ENCODE measurements at regions not wholly inside any gene's neighbourhood (a gene's known extent, or its start where the extent isn't known, plus 50 kb on each side); places are given as distances from the start of the nearest gene placed in this dataset.
A peak's percentile ranks its signal among the peaks of the same experiment; 100 is the strongest.

DNA sequence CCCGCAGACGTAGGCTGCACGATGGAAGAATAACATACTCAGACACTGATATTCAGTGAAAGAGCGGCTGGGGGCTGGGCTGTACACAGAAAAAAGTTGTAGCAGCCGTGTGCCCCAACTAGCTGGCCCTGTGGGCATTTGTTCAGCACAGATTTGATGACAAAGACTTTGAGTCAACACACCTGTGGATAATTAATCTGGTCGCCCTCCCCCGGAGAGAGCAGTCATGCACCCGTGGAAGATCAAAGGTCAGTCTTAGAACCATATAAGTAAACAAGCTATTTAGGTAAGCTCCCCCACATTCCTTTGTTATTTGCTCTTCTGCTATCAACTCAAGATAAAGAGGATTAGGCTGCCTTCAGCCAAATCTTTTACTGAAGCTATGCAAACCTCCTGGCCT is 148.4 kb upstream of the HMCN1 start (continued):
- TF ChIP-seq ZNF605 (CRISPR knock-in tag; IDR thresholded peaks at IDR 0.05), result no peak
- no peak for TF ChIP-seq ZNF674 (CRISPR knock-in tag; IDR thresholded peaks at IDR 0.05; ENCODE audit: low read depth)
- TF ChIP-seq MED1 (CRISPR knock-in tag; IDR thresholded peaks at IDR 0.05), result peak; percentile 16; the same call in 1 of the 2 replicates
- TF ChIP-seq, protein P1, sequence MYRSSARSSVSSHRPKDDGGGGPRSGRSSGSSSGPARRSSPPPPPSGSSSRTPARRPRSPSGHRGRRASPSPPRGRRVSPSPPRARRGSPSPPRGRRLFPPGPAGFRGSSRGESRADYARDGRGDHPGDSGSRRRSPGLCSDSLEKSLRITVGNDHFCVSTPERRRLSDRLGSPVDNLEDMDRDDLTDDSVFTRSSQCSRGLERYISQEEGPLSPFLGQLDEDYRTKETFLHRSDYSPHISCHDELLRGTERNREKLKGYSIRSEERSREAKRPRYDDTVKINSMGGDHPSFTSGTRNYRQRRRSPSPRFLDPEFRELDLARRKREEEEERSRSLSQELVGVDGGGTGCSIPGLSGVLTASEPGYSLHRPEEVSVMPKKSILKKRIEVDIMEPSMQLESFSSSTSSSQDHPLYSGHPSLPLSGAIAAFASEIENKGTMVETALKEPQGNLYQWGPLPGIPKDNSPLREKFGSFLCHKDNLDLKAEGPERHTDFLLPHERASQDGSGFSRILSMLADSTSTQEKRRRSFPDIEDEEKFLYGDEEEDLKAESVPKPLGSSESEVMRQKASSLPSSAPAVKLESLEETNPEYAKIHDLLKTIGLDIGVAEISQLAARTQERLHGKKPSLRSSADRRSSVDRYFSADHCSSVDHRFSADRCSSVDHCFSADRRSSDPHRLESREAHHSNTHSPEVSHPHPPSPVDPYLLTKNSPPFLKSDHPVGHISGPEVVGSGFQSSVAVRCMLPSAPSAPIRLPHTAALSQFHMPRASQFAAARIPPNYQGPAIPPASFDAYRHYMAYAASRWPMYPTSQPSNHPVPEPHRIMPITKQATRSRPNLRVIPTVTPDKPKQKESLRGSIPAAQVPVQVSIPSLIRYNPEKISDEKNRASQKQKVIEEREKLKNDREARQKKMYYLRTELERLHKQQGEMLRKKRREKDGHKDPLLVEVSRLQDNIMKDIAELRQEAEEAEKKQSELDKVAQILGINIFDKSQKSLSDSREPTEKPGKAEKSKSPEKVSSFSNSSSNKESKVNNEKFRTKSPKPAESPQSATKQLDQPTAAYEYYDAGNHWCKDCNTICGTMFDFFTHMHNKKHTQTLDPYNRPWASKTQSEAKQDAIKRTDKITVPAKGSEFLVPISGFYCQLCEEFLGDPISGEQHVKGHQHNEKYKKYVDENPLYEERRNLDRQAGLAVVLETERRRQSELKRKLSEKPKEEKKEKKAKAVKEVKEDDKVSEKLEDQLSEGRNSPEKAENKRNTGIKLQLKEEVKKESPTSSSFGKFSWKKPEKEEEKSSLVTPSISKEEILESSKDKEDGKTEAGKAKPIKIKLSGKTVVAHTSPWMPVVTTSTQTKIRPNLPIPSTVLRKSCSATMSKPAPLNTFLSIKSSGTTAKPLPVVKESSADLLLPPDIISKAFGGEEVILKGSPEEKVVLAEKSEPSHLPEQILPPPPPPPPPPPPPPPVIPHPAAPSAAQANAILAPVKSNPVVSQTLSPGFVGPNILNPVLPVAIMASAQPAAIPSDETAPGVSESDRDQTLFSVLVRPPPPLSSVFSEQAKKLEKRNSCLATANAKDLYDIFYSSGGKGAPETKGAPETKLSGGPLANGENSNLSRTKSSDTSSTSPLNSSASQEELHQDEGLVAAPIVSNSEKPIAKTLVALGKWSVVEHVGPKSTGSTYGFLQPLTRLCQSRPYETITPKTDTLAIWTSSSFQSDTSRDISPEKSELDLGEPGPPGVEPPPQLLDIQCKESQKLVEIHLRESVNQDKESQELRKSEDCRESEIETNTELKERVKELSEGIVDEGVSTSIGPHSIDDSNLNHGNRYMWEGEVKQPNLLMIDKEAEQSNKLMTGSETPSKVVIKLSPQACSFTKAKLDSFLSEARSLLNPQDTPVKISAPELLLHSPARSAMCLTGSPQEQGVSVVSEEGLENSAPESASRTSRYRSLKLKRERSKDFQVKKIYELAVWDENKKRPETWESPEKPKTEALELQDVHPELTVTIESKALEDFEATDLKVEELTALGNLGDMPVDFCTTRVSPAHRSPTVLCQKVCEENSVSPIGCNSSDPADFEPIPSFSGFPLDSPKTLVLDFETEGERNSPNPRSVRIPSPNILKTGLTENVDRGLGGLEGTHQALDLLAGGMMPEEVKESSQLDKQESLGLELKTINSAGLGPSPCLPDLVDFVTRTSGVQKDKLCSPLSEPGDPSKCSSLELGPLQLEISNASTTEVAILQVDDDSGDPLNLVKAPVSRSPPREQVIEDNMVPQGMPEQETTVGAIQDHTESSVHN (CRISPR knock-in tag; IDR thresholded peaks at IDR 0.05), result no peak
- no peak for TF ChIP-seq ZMYM4 (CRISPR knock-in tag; IDR thresholded peaks at IDR 0.05)
- TF ChIP-seq SETDB1 (CRISPR knock-in tag; IDR thresholded peaks at IDR 0.05; ENCODE audit: borderline replicate concordance), result peak; percentile 97
- no peak for TF ChIP-seq GPN1 (CRISPR knock-in tag; IDR thresholded peaks at IDR 0.05; ENCODE audit: borderline replicate concordance)
- TF ChIP-seq, protein P2, sequence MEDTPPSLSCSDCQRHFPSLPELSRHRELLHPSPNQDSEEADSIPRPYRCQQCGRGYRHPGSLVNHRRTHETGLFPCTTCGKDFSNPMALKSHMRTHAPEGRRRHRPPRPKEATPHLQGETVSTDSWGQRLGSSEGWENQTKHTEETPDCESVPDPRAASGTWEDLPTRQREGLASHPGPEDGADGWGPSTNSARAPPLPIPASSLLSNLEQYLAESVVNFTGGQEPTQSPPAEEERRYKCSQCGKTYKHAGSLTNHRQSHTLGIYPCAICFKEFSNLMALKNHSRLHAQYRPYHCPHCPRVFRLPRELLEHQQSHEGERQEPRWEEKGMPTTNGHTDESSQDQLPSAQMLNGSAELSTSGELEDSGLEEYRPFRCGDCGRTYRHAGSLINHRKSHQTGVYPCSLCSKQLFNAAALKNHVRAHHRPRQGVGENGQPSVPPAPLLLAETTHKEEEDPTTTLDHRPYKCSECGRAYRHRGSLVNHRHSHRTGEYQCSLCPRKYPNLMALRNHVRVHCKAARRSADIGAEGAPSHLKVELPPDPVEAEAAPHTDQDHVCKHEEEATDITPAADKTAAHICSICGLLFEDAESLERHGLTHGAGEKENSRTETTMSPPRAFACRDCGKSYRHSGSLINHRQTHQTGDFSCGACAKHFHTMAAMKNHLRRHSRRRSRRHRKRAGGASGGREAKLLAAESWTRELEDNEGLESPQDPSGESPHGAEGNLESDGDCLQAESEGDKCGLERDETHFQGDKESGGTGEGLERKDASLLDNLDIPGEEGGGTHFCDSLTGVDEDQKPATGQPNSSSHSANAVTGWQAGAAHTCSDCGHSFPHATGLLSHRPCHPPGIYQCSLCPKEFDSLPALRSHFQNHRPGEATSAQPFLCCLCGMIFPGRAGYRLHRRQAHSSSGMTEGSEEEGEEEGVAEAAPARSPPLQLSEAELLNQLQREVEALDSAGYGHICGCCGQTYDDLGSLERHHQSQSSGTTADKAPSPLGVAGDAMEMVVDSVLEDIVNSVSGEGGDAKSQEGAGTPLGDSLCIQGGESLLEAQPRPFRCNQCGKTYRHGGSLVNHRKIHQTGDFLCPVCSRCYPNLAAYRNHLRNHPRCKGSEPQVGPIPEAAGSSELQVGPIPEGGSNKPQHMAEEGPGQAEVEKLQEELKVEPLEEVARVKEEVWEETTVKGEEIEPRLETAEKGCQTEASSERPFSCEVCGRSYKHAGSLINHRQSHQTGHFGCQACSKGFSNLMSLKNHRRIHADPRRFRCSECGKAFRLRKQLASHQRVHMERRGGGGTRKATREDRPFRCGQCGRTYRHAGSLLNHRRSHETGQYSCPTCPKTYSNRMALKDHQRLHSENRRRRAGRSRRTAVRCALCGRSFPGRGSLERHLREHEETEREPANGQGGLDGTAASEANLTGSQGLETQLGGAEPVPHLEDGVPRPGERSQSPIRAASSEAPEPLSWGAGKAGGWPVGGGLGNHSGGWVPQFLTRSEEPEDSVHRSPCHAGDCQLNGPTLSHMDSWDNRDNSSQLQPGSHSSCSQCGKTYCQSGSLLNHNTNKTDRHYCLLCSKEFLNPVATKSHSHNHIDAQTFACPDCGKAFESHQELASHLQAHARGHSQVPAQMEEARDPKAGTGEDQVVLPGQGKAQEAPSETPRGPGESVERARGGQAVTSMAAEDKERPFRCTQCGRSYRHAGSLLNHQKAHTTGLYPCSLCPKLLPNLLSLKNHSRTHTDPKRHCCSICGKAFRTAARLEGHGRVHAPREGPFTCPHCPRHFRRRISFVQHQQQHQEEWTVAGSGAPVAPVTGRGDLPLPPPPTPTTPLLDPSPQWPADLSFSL (CRISPR knock-in tag; IDR thresholded peaks at IDR 0.05), result no peak
- TF ChIP-seq, protein P3, sequence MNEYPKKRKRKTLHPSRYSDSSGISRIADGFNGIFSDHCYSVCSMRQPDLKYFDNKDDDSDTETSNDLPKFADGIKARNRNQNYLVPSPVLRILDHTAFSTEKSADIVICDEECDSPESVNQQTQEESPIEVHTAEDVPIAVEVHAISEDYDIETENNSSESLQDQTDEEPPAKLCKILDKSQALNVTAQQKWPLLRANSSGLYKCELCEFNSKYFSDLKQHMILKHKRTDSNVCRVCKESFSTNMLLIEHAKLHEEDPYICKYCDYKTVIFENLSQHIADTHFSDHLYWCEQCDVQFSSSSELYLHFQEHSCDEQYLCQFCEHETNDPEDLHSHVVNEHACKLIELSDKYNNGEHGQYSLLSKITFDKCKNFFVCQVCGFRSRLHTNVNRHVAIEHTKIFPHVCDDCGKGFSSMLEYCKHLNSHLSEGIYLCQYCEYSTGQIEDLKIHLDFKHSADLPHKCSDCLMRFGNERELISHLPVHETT (CRISPR knock-in tag; conservative IDR thresholded peaks at IDR 0.05), result no peak
- peak; percentile 79 for TF ChIP-seq FOSL2 (CRISPR knock-in tag; IDR thresholded peaks at IDR 0.05)
- no peak for TF ChIP-seq SOX6 (IDR thresholded peaks at IDR 0.05)
- peak; percentile 79 for TF ChIP-seq SOX6 (CRISPR knock-in tag; IDR thresholded peaks at IDR 0.05)
- peak; percentile 73 for TF ChIP-seq HNF4A (CRISPR knock-in tag; IDR thresholded peaks at IDR 0.05)
- TF ChIP-seq NR2F1 (CRISPR knock-in tag; IDR thresholded peaks at IDR 0.05), result peak; percentile 68 to 79; a peak in 3 of 4 replicates
